ENCODE measurements at regions not wholly inside any gene's neighbourhood (a gene's known extent, or its start where the extent isn't known, plus 50 kb on each side); places are given as distances from the start of the nearest gene placed in this dataset.

- H3K36me3 ChIP-seq = no peaks in the 10 kb centered on the region
- TF ChIP-seq POLR2A (IDR thresholded peaks at IDR 0.05) = no peak
- TF ChIP-seq CTCF (IDR thresholded peaks at IDR 0.05) = no peak
Observed at GRCh38 chr7:42614636-42615035, 297.2 kb downstream of the C7orf25 start.

GRCh38 chr7:42611961-42612360 lies 299.9 kb downstream of the C7orf25 start:
- Histone ChIP-seq H3K27ac (peak overlapping the region in 1 of 4 donors; percentile 35), H3K9me3 (no peaks in the 10 kb centered on the region), H3K27me3 (no peaks in the 10 kb centered on the region), H3K4me3 (no peak overlapping the region), H3K36me3 (no peaks in the 10 kb centered on the region), H3K4me1 (no peaks in the 10 kb centered on the region)
- TF ChIP-seq CTCF (IDR thresholded peaks at IDR 0.05) = no peak
- no peak for TF ChIP-seq POLR2A (IDR thresholded peaks at IDR 0.05)
- DNase-seq = no peak

More at GRCh38 chr7:42614636-42615035, 297.2 kb downstream of the C7orf25 start:
- H3K27me3 ChIP-seq = no peaks in the 10 kb centered on the region
- H3K27ac ChIP-seq = no peak overlapping the region
- H3K4me1 ChIP-seq = no peaks in the 10 kb centered on the region
- H3K4me3 ChIP-seq = no peak overlapping the region
- H3K9me3 ChIP-seq = no peaks in the 10 kb centered on the region
- no peak for DNase-seq

GRCh38 chr7:42611289-42611928 lies 300.5 kb downstream of the C7orf25 start:
- no peaks in the 10 kb centered on the region for H3K4me1 ChIP-seq
- H3K36me3 ChIP-seq = no peaks in the 10 kb centered on the region
- no peaks in the 10 kb centered on the region for H3K27me3 ChIP-seq
- H3K4me3 ChIP-seq = no peak overlapping the region
- TF ChIP-seq POLR2A (IDR thresholded peaks at IDR 0.05) = no peak
- no peak for TF ChIP-seq CTCF (IDR thresholded peaks at IDR 0.05)
- H3K9me3 ChIP-seq = no peaks in the 10 kb centered on the region
- peak overlapping the region in 1 of 4 donors; percentile 35 for H3K27ac ChIP-seq
- DNase-seq = no peak

GRCh38 chr7:42606193-42606905 lies 305.5 kb downstream of the C7orf25 start:
- H3K4me1 ChIP-seq = no peaks in the 10 kb centered on the region
- TF ChIP-seq POLR2A (IDR thresholded peaks at IDR 0.05) (no peak), CTCF (IDR thresholded peaks at IDR 0.05) (no peak)
- H3K36me3 ChIP-seq = no peaks in the 10 kb centered on the region
- H3K9me3 ChIP-seq = no peaks in the 10 kb centered on the region
- no peak overlapping the region for H3K27ac ChIP-seq
- H3K4me3 ChIP-seq = no peak overlapping the region
- DNase-seq = no peak
- H3K27me3 ChIP-seq = no peaks in the 10 kb centered on the region

- TF ChIP-seq POLR2A (IDR thresholded peaks at IDR 0.05) = no peak
- no peak for TF ChIP-seq CTCF (IDR thresholded peaks at IDR 0.05)
- no peaks in the 10 kb centered on the region for H3K36me3 ChIP-seq
- H3K4me3 ChIP-seq = no peak overlapping the region
- H3K27ac ChIP-seq = no peak overlapping the region
- H3K27me3 ChIP-seq = no peaks in the 10 kb centered on the region
- H3K4me1 ChIP-seq = no peaks in the 10 kb centered on the region
- DNase-seq = no peak
- no peaks in the 10 kb centered on the region for H3K9me3 ChIP-seq
Observed at GRCh38 chr7:42605406-42606192, 306.3 kb downstream of the C7orf25 start.

Data from Peyer's patch (tissue), 4 donors.